T-helper 22 cell (primary cell): ENCODE measurements at regions not wholly inside any gene's neighbourhood (a gene's known extent, or its start where the extent isn't known, plus 50 kb on each side); places are given as distances from the start of the nearest gene placed in this dataset.
"Not testable (repeated sequence)": the region's sequence is repeated elsewhere in the genome, so short reads cannot be mapped to it uniquely, and the experiment has no call there.

ENCODE experiments used
- DNase-seq: peaks from one replicate; pipeline ENCODE4 v3.0.0-alpha.2; 2020; ENCODE audit warnings: low read depth

DNA sequence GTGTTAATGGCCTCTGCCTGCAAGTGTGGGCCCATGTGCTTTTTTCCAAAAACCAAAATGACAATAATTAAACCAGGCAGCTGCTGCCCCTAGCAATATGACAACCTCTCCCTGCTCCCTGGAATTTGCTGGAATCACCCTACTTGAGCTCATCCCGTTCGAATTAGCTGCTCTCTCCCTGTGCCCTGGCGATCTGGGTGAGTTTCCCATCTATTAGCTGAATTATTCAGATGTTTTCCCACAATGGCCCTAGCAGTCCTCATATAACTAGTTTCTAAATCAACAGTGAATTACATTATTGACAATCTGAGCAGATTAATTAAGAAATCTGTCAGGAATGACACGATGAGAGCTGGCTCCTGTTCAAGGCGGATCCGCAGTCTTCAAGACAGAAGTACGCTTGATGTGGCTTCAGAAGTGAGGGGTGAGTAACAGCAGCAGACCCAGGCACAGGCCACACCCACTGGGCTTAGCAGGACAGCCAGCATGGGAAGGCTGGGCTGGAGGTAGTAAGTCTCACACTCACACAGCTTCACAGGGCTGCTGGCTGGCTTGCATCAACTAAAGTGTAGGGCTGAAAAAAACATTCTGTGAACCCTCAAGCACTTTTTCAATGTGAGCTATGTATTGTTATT lies 366.2 kb upstream of the ID2 start:
- peak; percentile 14 for DNase-seq

GRCh38 chr2:8316356-8316755 lies 365.5 kb upstream of the ID2 start:
- DNase-seq, result no peak

- DNase-seq, result no peak
Observed at GRCh38 chr2:8317418-8317817, 364.4 kb upstream of the ID2 start.

GRCh38 chr2:8319219-8319618 lies 362.6 kb upstream of the ID2 start:
- DNase-seq, result no peak

DNA sequence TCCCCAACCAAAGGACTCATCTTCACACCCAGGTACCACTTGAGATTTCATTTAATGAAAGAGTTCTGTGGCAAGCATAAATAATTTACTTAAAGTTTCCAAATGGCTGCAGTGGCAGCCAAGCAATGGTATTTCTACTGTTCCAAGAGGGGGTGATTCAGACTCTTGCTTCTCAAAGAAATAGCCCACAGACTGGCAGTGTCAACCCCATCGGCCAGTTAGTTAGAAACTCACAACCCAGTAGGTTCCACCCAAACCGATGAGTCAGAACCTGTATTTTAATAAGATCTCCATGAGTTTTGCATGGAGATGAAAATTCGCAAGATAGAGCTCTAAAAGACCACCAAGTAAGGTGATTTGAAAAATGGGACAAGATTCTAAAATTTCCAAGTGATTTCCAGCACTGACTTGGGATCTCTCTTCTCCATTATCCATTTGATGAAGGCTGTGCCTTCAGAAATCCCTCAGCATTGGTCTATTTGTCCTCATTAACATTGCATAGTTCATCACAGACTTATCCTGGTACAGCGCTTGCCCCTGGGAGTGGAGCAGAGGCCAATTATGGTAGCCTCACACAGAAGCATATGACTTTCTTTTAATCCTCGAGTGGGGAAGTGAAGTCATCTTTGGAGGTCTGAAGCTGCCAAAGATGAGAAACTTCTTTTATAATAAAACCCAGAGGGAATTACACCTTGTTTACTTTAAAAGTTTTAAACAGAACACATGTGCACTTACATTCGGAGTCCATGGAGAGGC lies 361.4 kb upstream of the ID2 start:
- no peak for DNase-seq

- no peak for DNase-seq
Observed at GRCh38 chr2:8322634-8323033, 359.2 kb upstream of the ID2 start.

DNA sequence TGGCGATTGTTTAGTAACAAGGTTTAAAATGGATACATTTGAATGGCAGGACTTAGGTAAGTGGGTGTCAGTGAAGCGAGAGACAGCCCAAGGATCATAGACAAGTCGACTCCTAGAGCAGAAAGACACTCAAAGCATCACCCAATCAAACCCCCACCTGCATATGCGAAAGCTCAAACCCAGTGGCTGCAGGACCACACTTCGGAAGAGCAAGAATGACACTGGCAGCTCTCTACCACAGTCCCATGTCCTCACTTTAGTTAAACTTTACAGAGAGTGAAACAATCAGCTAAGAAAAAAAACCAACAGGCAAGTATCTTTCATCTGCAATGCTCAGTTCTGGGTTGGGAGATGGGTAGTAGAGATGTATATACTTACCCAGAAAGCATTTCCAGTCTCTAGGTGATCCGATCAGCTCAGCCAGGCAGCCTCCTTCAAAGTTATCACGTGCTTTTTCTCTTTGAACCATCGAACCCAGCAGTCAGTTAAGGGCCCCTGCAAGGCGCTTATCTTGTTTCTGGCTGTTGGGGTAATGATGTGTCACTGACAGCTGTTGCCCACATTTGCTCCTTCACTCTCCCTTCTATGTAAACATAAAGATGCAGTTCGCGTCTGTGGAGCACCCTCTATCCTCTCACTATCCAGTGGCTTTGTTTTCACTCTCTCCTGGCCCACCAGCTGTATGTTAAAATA lies 357.5 kb upstream of the ID2 start:
- DNase-seq, result no peak

GRCh38 chr2:8324901-8325300 lies 357.0 kb upstream of the ID2 start:
- no peak for DNase-seq

GRCh38 chr2:8327371-8328100 lies 354.3 kb upstream of the ID2 start:
- DNase-seq, result no peak

GRCh38 chr2:8328217-8328616 lies 353.6 kb upstream of the ID2 start:
- no peak for DNase-seq

GRCh38 chr2:8329660-8330622 lies 351.9 kb upstream of the ID2 start:
- no peak for DNase-seq

DNA sequence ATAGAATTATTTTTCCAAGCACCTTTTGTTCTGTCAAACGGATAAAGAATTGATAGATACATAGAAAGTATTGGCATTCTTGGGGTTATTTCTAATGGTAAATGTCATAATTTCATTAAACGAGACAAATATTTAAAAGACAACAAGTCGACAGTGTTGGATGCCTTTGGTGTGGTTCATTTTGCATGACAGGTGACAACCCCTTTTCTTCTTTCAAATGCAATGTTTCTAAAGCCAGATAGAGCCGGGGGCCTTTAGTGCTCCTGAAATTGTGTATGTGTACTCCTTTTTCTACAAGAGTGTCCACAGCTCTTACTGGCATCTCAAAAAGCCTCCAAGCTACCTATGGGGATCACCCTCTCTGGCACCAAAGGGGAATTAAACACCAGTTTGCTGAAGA lies 350.8 kb upstream of the ID2 start:
- DNase-seq, result no peak

DNA sequence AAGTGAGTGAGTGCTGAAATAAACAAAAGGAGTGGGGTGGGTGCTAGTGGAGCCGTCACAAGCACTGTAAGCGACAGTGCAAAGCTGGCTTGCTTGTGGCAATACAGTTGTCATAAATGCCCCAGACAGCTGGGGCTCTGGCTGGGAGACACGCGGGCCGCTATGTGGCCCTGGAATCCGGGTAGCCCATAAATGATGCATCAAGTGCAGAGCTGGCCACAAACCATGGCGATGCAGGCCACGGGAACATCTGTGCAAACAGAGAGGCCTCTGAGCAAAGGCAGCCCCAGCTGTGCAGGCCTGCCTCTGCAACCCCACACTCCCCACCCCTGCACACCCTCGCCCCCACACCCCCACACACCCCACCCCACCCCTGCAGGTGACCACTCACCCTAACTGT lies 349.2 kb upstream of the ID2 start:
- DNase-seq, result no peak

GRCh38 chr2:8333177-8333831 lies 348.6 kb upstream of the ID2 start:
- DNase-seq, result no peak

DNA sequence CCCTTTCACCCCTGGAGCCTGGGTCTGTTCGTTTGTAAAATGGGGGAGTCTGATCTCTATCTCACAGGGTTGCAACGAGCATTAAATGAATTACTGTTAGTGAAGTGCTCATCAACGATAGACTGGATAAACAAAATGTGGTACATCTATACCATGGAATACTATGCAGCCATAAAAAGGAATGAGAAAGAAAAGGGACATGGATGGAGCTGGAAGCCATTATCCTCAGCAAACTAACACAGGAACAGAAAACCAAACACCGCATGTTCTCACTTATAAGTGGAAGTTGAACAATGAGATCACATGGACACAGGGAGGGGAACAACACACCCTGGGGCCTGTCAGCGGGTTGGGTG lies 348.0 kb upstream of the ID2 start:
- not testable (repeated sequence) for DNase-seq

DNA sequence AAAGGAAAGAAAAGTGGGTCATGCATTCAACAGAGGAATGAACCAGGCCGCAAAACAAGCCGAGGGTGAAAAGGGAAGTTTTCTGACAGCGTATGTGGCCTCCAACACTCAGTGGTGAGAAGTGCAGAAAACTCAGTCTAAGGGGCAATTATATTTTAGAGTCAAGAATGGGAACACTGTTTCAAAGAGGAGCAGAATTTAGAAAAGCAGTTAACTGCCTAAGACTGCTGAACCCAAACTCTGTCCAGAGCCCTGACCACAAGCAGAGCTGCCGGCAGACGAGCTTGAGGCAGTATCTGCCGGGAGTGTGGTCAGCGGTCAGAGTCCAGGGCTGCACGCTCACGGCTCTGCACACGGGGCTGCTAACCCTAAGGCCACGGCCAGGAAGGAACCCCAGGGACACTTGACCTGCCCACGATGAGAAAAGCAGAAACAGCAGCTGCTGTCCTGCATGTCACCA lies 347.0 kb upstream of the ID2 start:
- DNase-seq, result no peak

- no peak for DNase-seq
Observed at GRCh38 chr2:8335801-8336200, 346.1 kb upstream of the ID2 start.

- no peak for DNase-seq
Observed at GRCh38 chr2:8337321-8337720, 344.5 kb upstream of the ID2 start.

GRCh38 chr2:8342407-8342806 lies 339.4 kb upstream of the ID2 start:
- no peak for DNase-seq

DNA sequence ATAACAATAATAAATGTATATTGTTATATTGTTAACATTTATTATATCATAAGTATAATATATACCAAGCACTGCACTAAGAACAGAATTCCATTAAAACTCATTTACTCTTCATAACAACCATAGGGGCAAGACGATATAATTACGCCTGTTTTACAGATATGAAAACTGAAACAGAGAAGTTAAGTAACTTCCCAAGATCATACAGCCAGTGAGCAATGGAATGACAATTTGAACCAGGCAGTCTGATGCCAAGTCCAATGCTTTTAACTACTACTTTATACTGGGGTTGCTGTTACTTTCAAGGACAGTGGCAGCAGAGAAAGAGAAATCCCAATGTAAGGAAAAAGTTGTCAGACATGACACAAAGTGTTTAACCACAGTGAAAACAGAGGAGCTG lies 338.8 kb upstream of the ID2 start:
- DNase-seq, result no peak
